C4-2B (cell line): ENCODE measurements at regions not wholly inside any gene's neighbourhood (a gene's known extent, or its start where the extent isn't known, plus 50 kb on each side); places are given as distances from the start of the nearest gene placed in this dataset.

Experiments
- ZFX ChIP-seq: fragments of 450-650 bp; IDR thresholded peaks from 2 replicates; pipeline ENCODE4 v1.6.1; 2017
- TF ChIP-seq, protein P1 (sequence below): fragments of 450-650 bp; conservative IDR thresholded peaks from 2 replicates; pipeline ENCODE4 v1.5.1; 2017; ENCODE audit warnings: mild to moderate bottlenecking

DNA sequence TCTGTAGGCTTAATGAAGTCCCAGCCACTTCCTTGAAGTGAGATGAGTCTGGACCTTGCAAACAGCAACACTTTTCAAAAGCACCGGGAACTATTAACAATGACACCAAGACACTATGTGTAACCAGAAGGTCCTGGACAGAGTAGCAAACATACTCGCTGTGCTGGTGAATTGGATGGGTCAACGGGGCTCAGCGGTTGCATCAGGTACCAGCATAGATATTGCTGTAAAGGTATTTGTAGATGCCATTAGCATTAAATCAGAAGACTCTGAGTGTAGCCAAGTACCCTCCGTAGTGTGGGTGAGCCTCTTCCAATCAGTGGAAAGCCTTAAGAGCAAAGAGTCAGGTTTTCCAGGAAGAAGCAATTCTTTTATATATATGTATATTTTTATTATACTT is 140.5 kb downstream of the IRX2 start:
- TF ChIP-seq, protein P1, sequence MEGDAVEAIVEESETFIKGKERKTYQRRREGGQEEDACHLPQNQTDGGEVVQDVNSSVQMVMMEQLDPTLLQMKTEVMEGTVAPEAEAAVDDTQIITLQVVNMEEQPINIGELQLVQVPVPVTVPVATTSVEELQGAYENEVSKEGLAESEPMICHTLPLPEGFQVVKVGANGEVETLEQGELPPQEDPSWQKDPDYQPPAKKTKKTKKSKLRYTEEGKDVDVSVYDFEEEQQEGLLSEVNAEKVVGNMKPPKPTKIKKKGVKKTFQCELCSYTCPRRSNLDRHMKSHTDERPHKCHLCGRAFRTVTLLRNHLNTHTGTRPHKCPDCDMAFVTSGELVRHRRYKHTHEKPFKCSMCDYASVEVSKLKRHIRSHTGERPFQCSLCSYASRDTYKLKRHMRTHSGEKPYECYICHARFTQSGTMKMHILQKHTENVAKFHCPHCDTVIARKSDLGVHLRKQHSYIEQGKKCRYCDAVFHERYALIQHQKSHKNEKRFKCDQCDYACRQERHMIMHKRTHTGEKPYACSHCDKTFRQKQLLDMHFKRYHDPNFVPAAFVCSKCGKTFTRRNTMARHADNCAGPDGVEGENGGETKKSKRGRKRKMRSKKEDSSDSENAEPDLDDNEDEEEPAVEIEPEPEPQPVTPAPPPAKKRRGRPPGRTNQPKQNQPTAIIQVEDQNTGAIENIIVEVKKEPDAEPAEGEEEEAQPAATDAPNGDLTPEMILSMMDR = no peak
- no peak for TF ChIP-seq ZFX
